Adipocyte (in vitro differentiated cells): ENCODE measurements at regions not wholly inside any gene's neighbourhood (a gene's known extent, or its start where the extent isn't known, plus 50 kb on each side); places are given as distances from the start of the nearest gene placed in this dataset.

ENCODE experiments used
- DNase-seq: peaks from one replicate; pipeline ENCODE4 v3.0.0-alpha.2; 2015; ENCODE audit warnings: low read depth
- H3K27me3 ChIP-seq: replicated peaks from 2 replicates; pipeline ENCODE4 v1.7.0; 2013; ENCODE audit warnings: mild to moderate bottlenecking, low read length, moderate library complexity; ENCODE audit not compliant: control insufficient read depth, insufficient read depth
- H3K36me3 ChIP-seq: 2 replicates; pipeline ENCODE4 v1.7.0; 2013; ENCODE audit warnings: low read length, mild to moderate bottlenecking, moderate library complexity; ENCODE audit not compliant: control insufficient read depth, insufficient read depth, severe bottlenecking
- H3K4me1 ChIP-seq: 2 replicates; pipeline ENCODE4 v1.7.0; 2013; ENCODE audit warnings: mild to moderate bottlenecking, low read length, moderate library complexity; ENCODE audit not compliant: control insufficient read depth, insufficient read depth
- H3K4me3 ChIP-seq: 2 replicates; pipeline ENCODE4 v1.7.0; 2013; ENCODE audit warnings: mild to moderate bottlenecking, low read length, moderate library complexity
- H3K9ac ChIP-seq: 2 replicates; pipeline ENCODE4 v1.7.0; 2013; ENCODE audit warnings: mild to moderate bottlenecking, low read length, moderate library complexity
- H3K9me3 ChIP-seq: 2 replicates; pipeline ENCODE4 v1.7.0; 2013; ENCODE audit warnings: mild to moderate bottlenecking, low read length, moderate library complexity; ENCODE audit not compliant: control insufficient read depth

- H3K36me3 ChIP-seq, result no peaks in the 10 kb centered on the region
- peaks cover 5% of the 10 kb centered on the region for H3K27me3 ChIP-seq
- H3K9me3 ChIP-seq, result no peaks in the 10 kb centered on the region
- no peak overlapping the region for H3K4me3 ChIP-seq
- H3K4me1 ChIP-seq, result peaks cover 50% of the 10 kb centered on the region
- no peak overlapping the region for H3K9ac ChIP-seq
- DNase-seq, result no peak
Measured at GRCh38 chr2:8541223-8541622, 140.6 kb upstream of the ID2 start.

- DNase-seq, result no peak
- Histone ChIP-seq H3K9ac (no peak overlapping the region), H3K4me3 (no peak overlapping the region), H3K36me3 (no peaks in the 10 kb centered on the region), H3K4me1 (peaks cover 46% of the 10 kb centered on the region), H3K27me3 (peaks cover 5% of the 10 kb centered on the region), H3K9me3 (no peaks in the 10 kb centered on the region)
Measured at GRCh38 chr2:8541636-8542035, 140.2 kb upstream of the ID2 start.

- no peak for DNase-seq
- peaks cover 5% of the 10 kb centered on the region for H3K27me3 ChIP-seq
- H3K4me3 ChIP-seq, result no peak overlapping the region
- H3K4me1 ChIP-seq, result peaks cover 37% of the 10 kb centered on the region
- H3K36me3 ChIP-seq, result no peaks in the 10 kb centered on the region
- no peaks in the 10 kb centered on the region for H3K9me3 ChIP-seq
- peak overlapping the region; percentile 50 for H3K9ac ChIP-seq
Measured at GRCh38 chr2:8542381-8543059, 139.3 kb upstream of the ID2 start.

- H3K36me3 ChIP-seq, result no peaks in the 10 kb centered on the region
- H3K9ac ChIP-seq, result peak overlapping the region; percentile 50
- no peak for DNase-seq
- H3K4me3 ChIP-seq, result no peak overlapping the region
- peaks cover 5% of the 10 kb centered on the region for H3K27me3 ChIP-seq
- H3K9me3 ChIP-seq, result no peaks in the 10 kb centered on the region
- H3K4me1 ChIP-seq, result peaks cover 35% of the 10 kb centered on the region
Measured at GRCh38 chr2:8543060-8543382, 138.8 kb upstream of the ID2 start.

GRCh38 chr2:8543383-8544170 is 138.3 kb upstream of the ID2 start:
- DNase-seq, result peak; percentile 79

GRCh38 chr2:8544171-8544785 is 137.6 kb upstream of the ID2 start:
- DNase-seq, result no peak
- Histone ChIP-seq H3K4me1 (peaks cover 35% of the 10 kb centered on the region), H3K27me3 (peaks cover 5% of the 10 kb centered on the region), H3K36me3 (no peaks in the 10 kb centered on the region), H3K9ac (peak overlapping the region; percentile 39), H3K4me3 (no peak overlapping the region), H3K9me3 (no peaks in the 10 kb centered on the region)

More at GRCh38 chr2:8543383-8544170, 138.3 kb upstream of the ID2 start:
- peak overlapping the region; percentile 50 for H3K9ac ChIP-seq
- H3K36me3 ChIP-seq, result no peaks in the 10 kb centered on the region
- no peak overlapping the region for H3K4me3 ChIP-seq
- H3K27me3 ChIP-seq, result peaks cover 5% of the 10 kb centered on the region
- H3K4me1 ChIP-seq, result peaks cover 35% of the 10 kb centered on the region
- no peaks in the 10 kb centered on the region for H3K9me3 ChIP-seq

DNA sequence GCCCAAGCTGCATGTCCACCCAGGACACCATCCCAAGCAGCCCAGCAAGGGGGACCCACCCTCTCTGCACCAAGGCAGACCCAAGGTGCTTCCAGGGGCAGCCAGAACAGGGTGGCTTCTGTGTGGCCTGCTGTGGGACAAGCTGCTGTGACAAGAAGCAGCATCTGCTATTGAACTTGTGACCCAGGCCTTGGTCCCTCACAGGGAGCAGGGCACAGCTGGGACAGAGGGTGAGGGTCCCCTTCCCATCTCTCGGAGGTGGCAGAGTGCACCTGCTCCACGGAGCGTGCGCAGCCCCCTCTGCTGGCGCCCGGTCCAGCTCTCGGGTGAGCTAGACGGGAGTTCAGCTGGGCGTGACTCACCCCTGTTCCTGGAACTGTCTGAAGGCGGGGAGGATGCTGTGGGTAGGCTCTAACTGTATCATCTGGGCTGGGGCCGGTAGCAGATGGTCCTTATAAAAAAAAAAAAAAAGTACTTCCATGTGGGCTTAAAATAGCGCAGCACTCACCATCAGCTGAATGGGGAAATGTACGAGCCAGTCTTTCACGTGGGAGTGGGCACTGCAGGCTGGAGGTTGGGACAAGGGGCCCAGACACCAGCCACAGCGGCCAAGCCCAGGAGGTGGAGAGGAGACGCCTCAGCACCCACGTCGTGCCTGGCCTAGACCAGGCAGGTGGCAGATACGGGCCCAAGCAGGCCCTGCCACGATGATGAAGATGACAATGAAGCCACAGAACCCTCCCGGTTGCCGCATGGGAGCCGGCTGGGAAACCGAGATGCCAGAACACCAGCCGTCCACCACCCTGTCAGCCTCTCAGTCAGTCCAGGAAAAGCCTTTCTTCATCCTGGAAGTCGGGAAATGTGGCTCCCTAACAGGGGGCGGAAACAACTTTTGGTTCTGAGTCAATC is 136.8 kb upstream of the ID2 start:
- no peak overlapping the region for H3K9ac ChIP-seq
- DNase-seq, result peak; percentile 63
- H3K36me3 ChIP-seq, result no peaks in the 10 kb centered on the region
- no peaks in the 10 kb centered on the region for H3K9me3 ChIP-seq
- H3K4me1 ChIP-seq, result peaks cover 28% of the 10 kb centered on the region
- no peak overlapping the region for H3K4me3 ChIP-seq
- peaks cover 5% of the 10 kb centered on the region for H3K27me3 ChIP-seq

DNA sequence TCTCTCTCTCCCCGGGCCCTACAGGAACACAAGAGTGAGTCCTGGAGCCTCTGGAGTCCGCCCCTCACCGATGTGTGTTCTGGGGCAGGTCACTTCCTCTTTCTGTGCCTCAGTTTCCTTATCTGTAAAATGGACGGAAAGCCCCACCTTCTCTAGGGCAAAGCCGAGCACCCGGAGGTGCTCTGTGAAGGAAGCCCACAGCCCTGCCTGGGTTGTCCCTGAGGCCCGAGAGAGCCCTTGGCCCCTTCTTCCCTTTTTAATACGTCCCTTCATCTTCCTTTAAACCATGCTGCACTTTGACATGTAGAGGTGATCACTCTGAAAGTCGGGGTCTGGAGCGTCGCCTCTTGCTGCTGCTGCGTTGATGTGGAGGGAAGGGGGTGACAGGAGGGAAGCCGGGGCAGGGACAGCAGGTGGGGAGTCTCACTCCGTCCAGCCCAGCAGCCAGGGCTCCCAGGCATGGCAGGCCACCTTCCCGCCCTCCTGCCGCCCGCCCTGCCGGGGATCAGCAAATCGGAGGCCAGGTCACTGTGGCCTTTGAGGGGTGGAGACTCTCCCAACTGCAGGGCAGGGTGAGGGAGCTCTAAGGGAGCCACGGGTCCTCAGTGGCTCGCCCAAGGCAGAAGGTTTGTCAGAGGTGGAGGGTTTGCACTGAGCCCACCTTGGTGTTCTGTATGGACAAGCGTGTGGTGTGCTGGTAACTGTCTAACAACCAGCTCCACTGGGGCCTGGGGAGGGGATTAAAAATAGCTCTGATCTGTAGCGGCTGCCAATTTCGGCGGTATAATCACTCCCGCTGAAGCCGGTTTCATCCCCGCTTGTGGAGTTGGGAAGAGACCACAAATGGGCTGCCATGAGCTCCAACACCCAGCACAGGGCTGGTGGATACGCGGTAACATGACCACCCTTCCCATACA is 135.9 kb upstream of the ID2 start:
- peaks cover 25% of the 10 kb centered on the region for H3K4me1 ChIP-seq
- no peak overlapping the region for H3K4me3 ChIP-seq
- H3K36me3 ChIP-seq, result no peaks in the 10 kb centered on the region
- H3K9ac ChIP-seq, result no peak overlapping the region
- H3K9me3 ChIP-seq, result no peaks in the 10 kb centered on the region
- no peaks in the 10 kb centered on the region for H3K27me3 ChIP-seq
- DNase-seq, result no peak

DNA sequence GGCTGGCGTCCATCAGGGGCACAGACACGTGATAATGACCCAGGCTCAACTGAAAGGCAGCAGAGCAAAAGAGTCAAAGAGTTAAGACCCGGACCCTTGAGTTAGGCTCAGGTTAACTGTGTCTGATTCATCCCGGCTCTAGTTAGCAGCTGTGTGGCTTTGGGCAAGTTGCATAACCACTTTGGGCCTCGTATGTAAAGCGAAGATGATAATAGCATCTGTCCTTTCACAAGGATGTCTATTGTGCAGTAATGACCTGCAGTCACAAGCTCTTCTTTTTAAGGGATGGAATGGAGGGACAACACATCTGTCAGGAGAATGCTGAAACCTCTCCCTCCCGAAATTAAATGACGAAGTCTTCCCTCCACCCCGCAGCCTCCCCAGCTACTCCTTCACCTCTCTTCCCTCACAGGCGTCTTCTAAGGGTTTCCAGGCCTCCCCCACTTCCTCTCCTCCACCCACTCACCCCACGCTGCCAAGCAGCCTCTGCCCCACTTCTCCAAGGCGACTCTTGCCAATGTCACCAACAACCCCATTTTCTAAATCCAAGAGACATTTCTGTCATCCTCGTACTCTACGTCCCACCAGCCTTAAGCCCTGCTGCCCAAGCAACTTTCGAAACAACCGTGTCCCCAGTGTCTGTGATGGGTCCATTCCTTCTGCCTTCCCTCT is 135.1 kb upstream of the ID2 start:
- Histone ChIP-seq H3K4me3 (no peak overlapping the region), H3K9ac (no peak overlapping the region), H3K36me3 (no peaks in the 10 kb centered on the region), H3K27me3 (no peaks in the 10 kb centered on the region), H3K9me3 (no peaks in the 10 kb centered on the region), H3K4me1 (peaks cover 25% of the 10 kb centered on the region)
- no peak for DNase-seq
